SK-N-SH treated with all-trans-retinoic acid at 6 μM for 48 hours (cell line): ENCODE measurements at regions not wholly inside any gene's neighbourhood (a gene's known extent, or its start where the extent isn't known, plus 50 kb on each side); places are given as distances from the start of the nearest gene placed in this dataset.

ENCODE experiments used
- ATAC-seq: fragments of 200-7000 bp; cut with Tn5 transposase; 3 replicates; pipeline ENCODE4 v1.9.1; 2020; ENCODE audit warnings: mild to moderate bottlenecking, moderate library complexity
- ARNTL ChIP-seq: fragments of 450-650 bp; formaldehyde crosslinking; IDR thresholded peaks from 2 replicates; pipeline ENCODE4 v1.5.0; 2020; ENCODE audit warnings: low read depth, mild to moderate bottlenecking, moderate library complexity, borderline replicate concordance
- BACH2 ChIP-seq: fragments of 250-450 bp; sonication (Bioruptor Pico); IDR thresholded peaks from 2 replicates; pipeline ENCODE4 v1.9.0; 2021; ENCODE audit warnings: mild to moderate bottlenecking, borderline replicate concordance
- CSDC2 ChIP-seq: fragments of 250-450 bp; sonication (Bioruptor Pico); IDR thresholded peaks from 2 replicates; pipeline ENCODE4 v1.5.0; 2020; ENCODE audit warnings: mild to moderate bottlenecking, moderate library complexity
- ESRRG ChIP-seq: fragments of 250-450 bp; sonication (Bioruptor Pico); IDR thresholded peaks from 2 replicates; pipeline ENCODE4 v1.6.1; 2021; ENCODE audit warnings: mild to moderate bottlenecking
- GLIS3 ChIP-seq: fragments of 250-450 bp; sonication (Bioruptor Pico); IDR thresholded peaks from 2 replicates; pipeline ENCODE4 v1.5.0; 2020; ENCODE audit warnings: mild to moderate bottlenecking, moderate library complexity
- ISL1 ChIP-seq: fragments of 250-450 bp; sonication (Bioruptor Pico); IDR thresholded peaks from 2 replicates; pipeline ENCODE4 v2.1.2; 2022; ENCODE audit warnings: mild to moderate bottlenecking, moderate library complexity
- OSR1 ChIP-seq: fragments of 250-450 bp; sonication (Bioruptor Pico); IDR thresholded peaks from 2 replicates; pipeline ENCODE4 v1.8.0; 2022; ENCODE audit warnings: moderate library complexity, mild to moderate bottlenecking, inconsistent platforms
- PATZ1 ChIP-seq: fragments of 250-450 bp; sonication (Bioruptor Pico); IDR thresholded peaks from 2 replicates; pipeline ENCODE4 v1.8.0; 2020; ENCODE audit warnings: mild to moderate bottlenecking, moderate library complexity, borderline replicate concordance
- PPARA ChIP-seq: fragments of 250-450 bp; sonication (Bioruptor Pico); IDR thresholded peaks from 2 replicates; pipeline ENCODE4 v1.5.0; 2020; ENCODE audit warnings: mild to moderate bottlenecking, borderline replicate concordance
- RARB ChIP-seq: fragments of 250-450 bp; sonication (Bioruptor Pico); IDR thresholded peaks from 2 replicates; pipeline ENCODE4 v1.8.0; 2021; ENCODE audit warnings: mild to moderate bottlenecking, moderate library complexity
- SNAI2 ChIP-seq: fragments of 250-450 bp; sonication (Bioruptor Pico); IDR thresholded peaks from 2 replicates; pipeline ENCODE4 v1.5.0; 2020; ENCODE audit warnings: mild to moderate bottlenecking, moderate library complexity
- TCF4 ChIP-seq: fragments of 250-450 bp; sonication (Bioruptor Pico); IDR thresholded peaks from 2 replicates; pipeline ENCODE4 v1.8.0; 2021; ENCODE audit warnings: mild to moderate bottlenecking, moderate library complexity, borderline replicate concordance
- TOX ChIP-seq: fragments of 250-450 bp; sonication (Bioruptor Pico); IDR thresholded peaks from 2 replicates; pipeline ENCODE4 v1.8.0; 2021; ENCODE audit warnings: mild to moderate bottlenecking, moderate library complexity, borderline replicate concordance
- ZC3H10 ChIP-seq: fragments of 250-450 bp; sonication (Bioruptor Pico); IDR thresholded peaks from 2 replicates; pipeline ENCODE4 v1.5.1; 2021; ENCODE audit warnings: mild to moderate bottlenecking, moderate library complexity
- ZFP3 ChIP-seq: fragments of 250-450 bp; sonication (Bioruptor Pico); IDR thresholded peaks from 2 replicates; pipeline ENCODE4 v1.5.0; 2020; ENCODE audit warnings: mild to moderate bottlenecking, moderate library complexity
- ZNF565 ChIP-seq: fragments of 450-650 bp; formaldehyde crosslinking; conservative IDR thresholded peaks from 2 replicates; pipeline ENCODE4 v1.5.0; 2020; ENCODE audit warnings: low read depth, mild to moderate bottlenecking, moderate library complexity
- ZNF70 ChIP-seq: fragments of 450-650 bp; formaldehyde crosslinking; IDR thresholded peaks from 2 replicates; pipeline ENCODE4 v1.5.0; 2020; ENCODE audit warnings: mild to moderate bottlenecking, moderate library complexity
- ZNF8 ChIP-seq: fragments of 450-650 bp; formaldehyde crosslinking; IDR thresholded peaks from 2 replicates; pipeline ENCODE4 v1.5.0; 2020; ENCODE audit warnings: mild to moderate bottlenecking, moderate library complexity
- TF ChIP-seq, protein P1 (sequence below): fragments of 250-450 bp; sonication (Bioruptor Pico); IDR thresholded peaks from 2 replicates; pipeline ENCODE4 v1.5.1; 2021; ENCODE audit warnings: mild to moderate bottlenecking, moderate library complexity
- TF ChIP-seq, protein P2 (sequence below): fragments of 250-450 bp; sonication (Bioruptor Pico); IDR thresholded peaks from 2 replicates; pipeline ENCODE4 v1.5.1; 2020; ENCODE audit warnings: low read depth, mild to moderate bottlenecking, moderate library complexity
- TF ChIP-seq, protein P3 (sequence below): fragments of 250-450 bp; sonication (Bioruptor Pico); IDR thresholded peaks from 2 replicates; pipeline ENCODE4 v1.5.0; 2020; ENCODE audit warnings: mild to moderate bottlenecking, moderate library complexity

DNA sequence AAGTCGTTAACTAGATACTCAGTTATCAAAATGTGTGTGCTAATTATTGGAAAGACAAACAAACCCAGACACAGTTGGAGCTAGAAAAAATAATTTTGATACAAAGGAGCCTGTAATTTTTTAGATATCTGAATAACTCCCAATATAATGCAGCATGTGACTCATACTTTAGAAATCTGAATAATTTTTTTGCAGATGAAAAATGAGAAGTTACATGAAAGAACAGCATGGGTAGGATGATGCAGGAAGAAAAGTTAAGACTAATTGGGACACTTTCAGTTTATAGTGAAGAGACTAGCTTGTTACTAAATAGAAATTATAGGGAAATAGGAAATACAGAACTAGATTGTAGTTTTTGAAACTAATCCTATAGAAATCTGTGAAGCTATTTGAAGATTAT, 945.8 kb downstream of the CBLN2 start (continued):
- TF ChIP-seq, protein P1, sequence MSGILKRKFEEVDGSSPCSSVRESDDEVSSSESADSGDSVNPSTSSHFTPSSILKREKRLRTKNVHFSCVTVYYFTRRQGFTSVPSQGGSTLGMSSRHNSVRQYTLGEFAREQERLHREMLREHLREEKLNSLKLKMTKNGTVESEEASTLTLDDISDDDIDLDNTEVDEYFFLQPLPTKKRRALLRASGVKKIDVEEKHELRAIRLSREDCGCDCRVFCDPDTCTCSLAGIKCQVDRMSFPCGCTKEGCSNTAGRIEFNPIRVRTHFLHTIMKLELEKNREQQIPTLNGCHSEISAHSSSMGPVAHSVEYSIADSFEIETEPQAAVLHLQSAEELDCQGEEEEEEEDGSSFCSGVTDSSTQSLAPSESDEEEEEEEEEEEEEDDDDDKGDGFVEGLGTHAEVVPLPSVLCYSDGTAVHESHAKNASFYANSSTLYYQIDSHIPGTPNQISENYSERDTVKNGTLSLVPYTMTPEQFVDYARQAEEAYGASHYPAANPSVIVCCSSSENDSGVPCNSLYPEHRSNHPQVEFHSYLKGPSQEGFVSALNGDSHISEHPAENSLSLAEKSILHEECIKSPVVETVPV (CRISPR knock-in tag) = no peak
- TF ChIP-seq PATZ1 (CRISPR knock-in tag) (no peak), RARB (CRISPR knock-in tag) (no peak)
- TF ChIP-seq, all 23 proteins: peak for 0

DNA sequence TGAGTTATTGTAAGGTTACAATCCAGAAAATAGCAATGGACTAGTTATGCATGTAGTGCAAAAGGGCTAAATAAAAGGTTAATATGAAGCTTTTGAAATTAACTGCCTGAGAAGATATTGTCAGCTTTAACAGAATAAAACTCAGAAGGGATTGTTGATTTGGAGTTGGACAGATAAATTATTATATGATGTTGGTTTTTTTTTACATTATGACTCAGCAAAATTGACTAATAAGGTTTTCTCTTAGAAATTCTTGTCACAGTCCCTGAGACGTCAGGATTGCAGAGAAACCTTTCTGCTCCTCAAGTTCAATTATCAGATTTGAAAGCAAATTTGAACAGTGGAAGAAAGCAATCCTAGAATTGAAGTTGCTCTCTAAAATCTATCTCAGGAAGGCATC, 946.9 kb downstream of the CBLN2 start:
- peak; percentile 44 for ATAC-seq
- TF ChIP-seq ZFP3 (CRISPR knock-in tag) (no peak), ZNF70 (CRISPR knock-in tag) (no peak), SNAI2 (CRISPR knock-in tag) (no peak), BACH2 (CRISPR knock-in tag) (peak; percentile 60; the same call in 1 of the 2 replicates), PATZ1 (CRISPR knock-in tag) (no peak)

DNA sequence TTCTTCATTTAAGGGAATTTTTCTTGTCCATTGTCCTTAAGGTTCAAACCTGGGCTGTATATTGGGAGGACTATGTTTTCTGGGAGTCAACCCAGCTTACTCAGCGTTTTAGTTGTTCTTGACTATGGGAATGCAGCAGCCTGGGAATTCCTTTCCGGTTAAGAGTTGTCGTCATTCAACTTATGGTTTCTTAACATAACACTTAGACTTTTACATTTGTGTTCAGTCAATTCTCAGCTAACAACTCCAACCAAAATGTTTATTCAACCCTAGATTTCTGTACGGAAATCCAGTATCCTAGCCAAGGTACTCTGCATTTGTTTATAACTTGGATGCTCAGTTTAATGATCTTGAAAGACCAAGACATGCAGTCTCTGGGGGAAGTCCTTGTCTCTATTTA, 960.9 kb downstream of the CBLN2 start:
- no peak for ATAC-seq
- TF ChIP-seq OSR1 (CRISPR knock-in tag) = no peak
- TF ChIP-seq, protein P2, sequence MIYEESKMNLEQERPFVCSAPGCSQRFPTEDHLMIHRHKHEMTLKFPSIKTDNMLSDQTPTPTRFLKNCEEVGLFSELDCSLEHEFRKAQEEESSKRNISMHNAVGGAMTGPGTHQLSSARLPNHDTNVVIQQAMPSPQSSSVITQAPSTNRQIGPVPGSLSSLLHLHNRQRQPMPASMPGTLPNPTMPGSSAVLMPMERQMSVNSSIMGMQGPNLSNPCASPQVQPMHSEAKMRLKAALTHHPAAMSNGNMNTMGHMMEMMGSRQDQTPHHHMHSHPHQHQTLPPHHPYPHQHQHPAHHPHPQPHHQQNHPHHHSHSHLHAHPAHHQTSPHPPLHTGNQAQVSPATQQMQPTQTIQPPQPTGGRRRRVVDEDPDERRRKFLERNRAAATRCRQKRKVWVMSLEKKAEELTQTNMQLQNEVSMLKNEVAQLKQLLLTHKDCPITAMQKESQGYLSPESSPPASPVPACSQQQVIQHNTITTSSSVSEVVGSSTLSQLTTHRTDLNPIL = no peak
- no peak for TF ChIP-seq ZNF565 (CRISPR knock-in tag)
- no peak for TF ChIP-seq GLIS3
- no peak for TF ChIP-seq ZNF70 (CRISPR knock-in tag)
- TF ChIP-seq PATZ1 (CRISPR knock-in tag) = no peak
- TF ChIP-seq, protein P3, sequence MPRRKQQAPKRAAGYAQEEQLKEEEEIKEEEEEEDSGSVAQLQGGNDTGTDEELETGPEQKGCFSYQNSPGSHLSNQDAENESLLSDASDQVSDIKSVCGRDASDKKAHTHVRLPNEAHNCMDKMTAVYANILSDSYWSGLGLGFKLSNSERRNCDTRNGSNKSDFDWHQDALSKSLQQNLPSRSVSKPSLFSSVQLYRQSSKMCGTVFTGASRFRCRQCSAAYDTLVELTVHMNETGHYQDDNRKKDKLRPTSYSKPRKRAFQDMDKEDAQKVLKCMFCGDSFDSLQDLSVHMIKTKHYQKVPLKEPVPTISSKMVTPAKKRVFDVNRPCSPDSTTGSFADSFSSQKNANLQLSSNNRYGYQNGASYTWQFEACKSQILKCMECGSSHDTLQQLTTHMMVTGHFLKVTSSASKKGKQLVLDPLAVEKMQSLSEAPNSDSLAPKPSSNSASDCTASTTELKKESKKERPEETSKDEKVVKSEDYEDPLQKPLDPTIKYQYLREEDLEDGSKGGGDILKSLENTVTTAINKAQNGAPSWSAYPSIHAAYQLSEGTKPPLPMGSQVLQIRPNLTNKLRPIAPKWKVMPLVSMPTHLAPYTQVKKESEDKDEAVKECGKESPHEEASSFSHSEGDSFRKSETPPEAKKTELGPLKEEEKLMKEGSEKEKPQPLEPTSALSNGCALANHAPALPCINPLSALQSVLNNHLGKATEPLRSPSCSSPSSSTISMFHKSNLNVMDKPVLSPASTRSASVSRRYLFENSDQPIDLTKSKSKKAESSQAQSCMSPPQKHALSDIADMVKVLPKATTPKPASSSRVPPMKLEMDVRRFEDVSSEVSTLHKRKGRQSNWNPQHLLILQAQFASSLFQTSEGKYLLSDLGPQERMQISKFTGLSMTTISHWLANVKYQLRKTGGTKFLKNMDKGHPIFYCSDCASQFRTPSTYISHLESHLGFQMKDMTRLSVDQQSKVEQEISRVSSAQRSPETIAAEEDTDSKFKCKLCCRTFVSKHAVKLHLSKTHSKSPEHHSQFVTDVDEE = no peak
- no peak for TF ChIP-seq SNAI2 (CRISPR knock-in tag)

DNA sequence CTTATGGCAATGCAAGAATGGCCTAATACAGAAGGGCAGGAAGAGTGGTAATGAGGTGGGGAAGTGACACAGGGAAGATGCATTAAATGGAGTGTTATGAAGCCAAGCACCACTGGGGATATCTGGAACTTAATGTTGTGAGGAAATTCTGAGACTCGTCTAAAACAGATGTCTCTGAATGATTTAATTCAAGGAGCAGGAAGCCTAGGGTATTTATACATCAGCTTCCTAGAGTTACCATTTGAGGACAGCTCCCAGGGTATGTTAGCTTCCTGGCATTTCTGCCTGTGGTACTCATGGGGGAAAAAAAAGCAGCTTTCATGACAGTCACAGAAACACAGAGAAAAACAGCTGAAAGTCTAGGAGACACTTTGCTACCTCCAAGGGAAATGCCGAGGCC, 989.5 kb downstream of the CBLN2 start:
- no peak for ATAC-seq
- TF ChIP-seq TOX = no peak
- TF ChIP-seq, protein P2 = no peak
- no peak for TF ChIP-seq CSDC2 (CRISPR knock-in tag)
- no peak for TF ChIP-seq ZNF8 (CRISPR knock-in tag)
- TF ChIP-seq, protein P1 (CRISPR knock-in tag) = no peak
- no peak for TF ChIP-seq ISL1 (CRISPR knock-in tag)
- TF ChIP-seq BACH2 (CRISPR knock-in tag) = no peak
- no peak for TF ChIP-seq ZC3H10 (CRISPR knock-in tag)
- TF ChIP-seq OSR1 (CRISPR knock-in tag) = no peak
- TF ChIP-seq ZNF70 (CRISPR knock-in tag) = no peak
- TF ChIP-seq TCF4 (CRISPR knock-in tag) = no peak
- no peak for TF ChIP-seq PPARA (CRISPR knock-in tag)
- TF ChIP-seq ARNTL (CRISPR knock-in tag) = no peak
- no peak for TF ChIP-seq ZFP3 (CRISPR knock-in tag)
- no peak for TF ChIP-seq ZNF565 (CRISPR knock-in tag)
- TF ChIP-seq ESRRG (CRISPR knock-in tag) = no peak
